Skeletal muscle satellite cell (primary cell): ENCODE measurements at regions not wholly inside any gene's neighbourhood (a gene's known extent, or its start where the extent isn't known, plus 50 kb on each side); places are given as distances from the start of the nearest gene placed in this dataset.

Experiments
- H3K27me3 ChIP-seq: 2 replicates; pipeline ENCODE4 v1.7.0; 2013; ENCODE audit warnings: low read length; ENCODE audit not compliant: control insufficient read depth, insufficient read depth
- H3K36me3 ChIP-seq: 2 replicates; pipeline ENCODE4 v1.7.0; 2013; ENCODE audit warnings: mild to moderate bottlenecking, control low read depth, low read length; ENCODE audit not compliant: insufficient read depth
- H3K4me1 ChIP-seq: 2 replicates; pipeline ENCODE4 v1.7.0; 2013; ENCODE audit warnings: low read length; ENCODE audit not compliant: control insufficient read depth, insufficient read depth
- H3K4me2 ChIP-seq: 2 replicates; pipeline ENCODE4 v1.7.0; 2013; ENCODE audit warnings: mild to moderate bottlenecking, low read length
- H3K4me3 ChIP-seq: 2 replicates; pipeline ENCODE4 v1.7.0; 2013; ENCODE audit warnings: low read length
- H3K9ac ChIP-seq: 2 replicates; pipeline ENCODE4 v1.7.0; 2013; ENCODE audit warnings: mild to moderate bottlenecking, low read depth, low read length, moderate library complexity
- H3K9me3 ChIP-seq: replicated peaks from 2 replicates; pipeline ENCODE4 v1.7.0; 2013; ENCODE audit warnings: mild to moderate bottlenecking, control low read depth, low read length

GRCh38 chr1:57736940-57737339 is 313.1 kb upstream of the DAB1 start:
- Histone ChIP-seq H3K4me3 (no peak overlapping the region), H3K4me2 (no peak overlapping the region), H3K4me1 (no peaks in the 10 kb centered on the region), H3K9me3 (no peaks in the 10 kb centered on the region), H3K36me3 (no peaks in the 10 kb centered on the region), H3K27me3 (no peaks in the 10 kb centered on the region), H3K9ac (no peak overlapping the region)

- no peak overlapping the region for H3K4me2 ChIP-seq
- no peaks in the 10 kb centered on the region for H3K4me1 ChIP-seq
- no peaks in the 10 kb centered on the region for H3K9me3 ChIP-seq
- no peak overlapping the region for H3K4me3 ChIP-seq
- H3K9ac ChIP-seq = no peak overlapping the region
- no peaks in the 10 kb centered on the region for H3K27me3 ChIP-seq
- no peaks in the 10 kb centered on the region for H3K36me3 ChIP-seq
Observed at GRCh38 chr1:57729181-57729580, 305.3 kb upstream of the DAB1 start.

GRCh38 chr1:57727121-57727520 is 303.3 kb upstream of the DAB1 start:
- H3K27me3 ChIP-seq = no peaks in the 10 kb centered on the region
- H3K4me1 ChIP-seq = no peaks in the 10 kb centered on the region
- H3K9ac ChIP-seq = no peak overlapping the region
- no peaks in the 10 kb centered on the region for H3K9me3 ChIP-seq
- no peaks in the 10 kb centered on the region for H3K36me3 ChIP-seq
- H3K4me2 ChIP-seq = no peak overlapping the region
- H3K4me3 ChIP-seq = no peak overlapping the region

GRCh38 chr1:57725318-57725717 is 301.5 kb upstream of the DAB1 start:
- H3K4me2 ChIP-seq = no peak overlapping the region
- H3K4me3 ChIP-seq = no peak overlapping the region
- H3K27me3 ChIP-seq = no peaks in the 10 kb centered on the region
- no peaks in the 10 kb centered on the region for H3K4me1 ChIP-seq
- no peaks in the 10 kb centered on the region for H3K9me3 ChIP-seq
- no peaks in the 10 kb centered on the region for H3K36me3 ChIP-seq
- no peak overlapping the region for H3K9ac ChIP-seq

GRCh38 chr1:57724535-57724934 is 300.7 kb upstream of the DAB1 start:
- Histone ChIP-seq H3K4me2 (no peak overlapping the region), H3K4me3 (no peak overlapping the region), H3K36me3 (no peaks in the 10 kb centered on the region), H3K9me3 (no peaks in the 10 kb centered on the region), H3K27me3 (no peaks in the 10 kb centered on the region), H3K4me1 (no peaks in the 10 kb centered on the region), H3K9ac (no peak overlapping the region)

- Histone ChIP-seq H3K36me3 (no peaks in the 10 kb centered on the region), H3K4me1 (no peaks in the 10 kb centered on the region), H3K4me2 (no peak overlapping the region), H3K4me3 (no peak overlapping the region), H3K27me3 (no peaks in the 10 kb centered on the region), H3K9ac (no peak overlapping the region), H3K9me3 (no peaks in the 10 kb centered on the region)
Observed at GRCh38 chr1:57722285-57722978, 298.6 kb upstream of the DAB1 start.

- no peak overlapping the region for H3K4me2 ChIP-seq
- no peaks in the 10 kb centered on the region for H3K27me3 ChIP-seq
- H3K4me3 ChIP-seq = no peak overlapping the region
- no peaks in the 10 kb centered on the region for H3K36me3 ChIP-seq
- no peak overlapping the region for H3K9ac ChIP-seq
- H3K9me3 ChIP-seq = no peaks in the 10 kb centered on the region
- no peaks in the 10 kb centered on the region for H3K4me1 ChIP-seq
Observed at GRCh38 chr1:57721001-57721400, 297.1 kb upstream of the DAB1 start.

GRCh38 chr1:57719274-57719673 is 295.4 kb upstream of the DAB1 start:
- Histone ChIP-seq H3K4me1 (no peaks in the 10 kb centered on the region), H3K27me3 (no peaks in the 10 kb centered on the region), H3K9ac (no peak overlapping the region), H3K9me3 (no peaks in the 10 kb centered on the region), H3K36me3 (no peaks in the 10 kb centered on the region), H3K4me2 (no peak overlapping the region), H3K4me3 (no peak overlapping the region)

GRCh38 chr1:57713501-57713900 is 289.6 kb upstream of the DAB1 start:
- Histone ChIP-seq H3K36me3 (no peaks in the 10 kb centered on the region), H3K4me1 (no peaks in the 10 kb centered on the region), H3K9ac (no peak overlapping the region), H3K27me3 (no peaks in the 10 kb centered on the region), H3K9me3 (no peaks in the 10 kb centered on the region), H3K4me2 (no peak overlapping the region), H3K4me3 (no peak overlapping the region)

GRCh38 chr1:57712846-57713245 is 289.0 kb upstream of the DAB1 start:
- Histone ChIP-seq H3K27me3 (no peaks in the 10 kb centered on the region), H3K4me1 (no peaks in the 10 kb centered on the region), H3K36me3 (no peaks in the 10 kb centered on the region), H3K9me3 (no peaks in the 10 kb centered on the region), H3K9ac (no peak overlapping the region), H3K4me2 (no peak overlapping the region), H3K4me3 (no peak overlapping the region)

- no peak overlapping the region for H3K4me3 ChIP-seq
- H3K36me3 ChIP-seq = no peaks in the 10 kb centered on the region
- no peaks in the 10 kb centered on the region for H3K4me1 ChIP-seq
- no peak overlapping the region for H3K4me2 ChIP-seq
- H3K9me3 ChIP-seq = no peaks in the 10 kb centered on the region
- no peak overlapping the region for H3K9ac ChIP-seq
- H3K27me3 ChIP-seq = no peaks in the 10 kb centered on the region
Observed at GRCh38 chr1:57711326-57711725, 287.5 kb upstream of the DAB1 start.

GRCh38 chr1:57707631-57708030 is 283.8 kb upstream of the DAB1 start:
- no peak overlapping the region for H3K4me3 ChIP-seq
- no peaks in the 10 kb centered on the region for H3K36me3 ChIP-seq

More at GRCh38 chr1:57707631-57708030, 283.8 kb upstream of the DAB1 start:
- Histone ChIP-seq H3K4me1 (no peaks in the 10 kb centered on the region), H3K9me3 (no peaks in the 10 kb centered on the region), H3K9ac (no peak overlapping the region), H3K4me2 (no peak overlapping the region), H3K27me3 (no peaks in the 10 kb centered on the region)
